Breast epithelium (tissue), 3 donors: ENCODE measurements at regions not wholly inside any gene's neighbourhood (a gene's known extent, or its start where the extent isn't known, plus 50 kb on each side); places are given as distances from the start of the nearest gene placed in this dataset.

Experiments
- POLR2A ChIP-seq: fragments of 450-650 bp; IDR thresholded peaks from one replicate; pipeline ENCODE4 v1.6.1; 2016; ENCODE audit warnings: antibody characterized with exemption, mild to moderate bottlenecking, moderate library complexity
- POLR2AphosphoS5 ChIP-seq, 3 donors: sonication (generic); formaldehyde crosslinking; IDR thresholded peaks; one replicate each; pipeline ENCODE4 v1.6.1; 2017; ENCODE audit warnings: antibody characterized with exemption in 3 of 3
- TF ChIP-seq, protein P1 (sequence below), 3 donors: fragments of 450-650 bp; IDR thresholded peaks; one replicate each; pipeline ENCODE4 v1.5.1; 2016 to 2017; ENCODE audit warnings: antibody characterized with exemption in 3 of 3, mild to moderate bottlenecking in 3 of 3, moderate library complexity in 3 of 3

DNA sequence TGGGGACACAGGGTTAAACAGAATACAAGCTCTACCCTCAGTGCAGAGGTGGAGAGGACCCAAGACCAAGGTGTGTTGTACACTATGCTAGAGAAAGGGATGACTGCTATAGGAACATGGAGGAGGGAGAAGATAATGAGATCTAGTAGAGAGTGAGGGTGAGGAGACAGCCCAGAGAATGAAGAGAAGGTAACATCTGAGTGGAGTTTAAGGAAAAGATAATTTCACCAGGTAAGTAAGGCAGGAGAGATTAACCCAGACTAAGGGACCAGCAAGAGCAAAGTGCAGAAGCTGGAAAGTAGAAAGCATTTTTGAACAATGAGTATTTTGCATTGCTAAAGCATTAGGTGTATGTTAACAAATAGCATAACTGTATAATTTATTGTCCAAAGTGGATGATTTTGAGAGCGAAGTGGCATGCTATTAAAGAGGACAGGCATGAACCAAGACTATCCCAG lies 128.8 kb downstream of the RASSF10 start:
- TF ChIP-seq, protein P1, sequence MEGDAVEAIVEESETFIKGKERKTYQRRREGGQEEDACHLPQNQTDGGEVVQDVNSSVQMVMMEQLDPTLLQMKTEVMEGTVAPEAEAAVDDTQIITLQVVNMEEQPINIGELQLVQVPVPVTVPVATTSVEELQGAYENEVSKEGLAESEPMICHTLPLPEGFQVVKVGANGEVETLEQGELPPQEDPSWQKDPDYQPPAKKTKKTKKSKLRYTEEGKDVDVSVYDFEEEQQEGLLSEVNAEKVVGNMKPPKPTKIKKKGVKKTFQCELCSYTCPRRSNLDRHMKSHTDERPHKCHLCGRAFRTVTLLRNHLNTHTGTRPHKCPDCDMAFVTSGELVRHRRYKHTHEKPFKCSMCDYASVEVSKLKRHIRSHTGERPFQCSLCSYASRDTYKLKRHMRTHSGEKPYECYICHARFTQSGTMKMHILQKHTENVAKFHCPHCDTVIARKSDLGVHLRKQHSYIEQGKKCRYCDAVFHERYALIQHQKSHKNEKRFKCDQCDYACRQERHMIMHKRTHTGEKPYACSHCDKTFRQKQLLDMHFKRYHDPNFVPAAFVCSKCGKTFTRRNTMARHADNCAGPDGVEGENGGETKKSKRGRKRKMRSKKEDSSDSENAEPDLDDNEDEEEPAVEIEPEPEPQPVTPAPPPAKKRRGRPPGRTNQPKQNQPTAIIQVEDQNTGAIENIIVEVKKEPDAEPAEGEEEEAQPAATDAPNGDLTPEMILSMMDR (IDR thresholded peaks at IDR 0.05) = no peak
- TF ChIP-seq POLR2A = no peak
- no peak for TF ChIP-seq POLR2AphosphoS5 (IDR thresholded peaks at IDR 0.05)
